PC-9 (cell line): ENCODE measurements at regions not wholly inside any gene's neighbourhood (a gene's known extent, or its start where the extent isn't known, plus 50 kb on each side); places are given as distances from the start of the nearest gene placed in this dataset.

Experiments
- BruUV-seq: library from RNA; stranded (reverse); fragments of 400-500 nt; replicated peaks from 2 replicates; lab custom pipeline; 2021; lab: Mats Ljungman, UMichigan
- CTCF ChIA-PET: fragments of 300-600 bp; sonication (Branson Sonifier 250); formaldehyde crosslinking; loops from one replicate; lab custom pipeline; 2022; ENCODE audit warnings: antibody characterized with exemption; lab: Charles Lee
- POLR2A ChIA-PET: fragments of 300-600 bp; sonication (Branson Sonifier 250); formaldehyde crosslinking; loops from one replicate; lab custom pipeline; 2022; ENCODE audit warnings: antibody characterized with exemption; ENCODE audit not compliant: unreplicated experiment; lab: Charles Lee
- DNase-seq, 2 experiments: peaks; one replicate each; pipeline versions ENCODE4 v3.0.0 to v3.0.0-alpha.2; 2015 to 2022; ENCODE audit warnings: mixed read lengths in 1 of 2
- H2AFZ ChIP-seq: fragments of 200-600 bp; sonication (generic); 2 replicates; pipeline ENCODE4 v1.8.1; 2017; ENCODE audit warnings: antibody characterized with exemption
- H3F3A ChIP-seq: fragments of 200-600 bp; sonication (generic); 2 replicates; pipeline ENCODE4 v1.8.1; 2017; ENCODE audit warnings: antibody characterized with exemption, mild to moderate bottlenecking, low read depth; ENCODE audit not compliant: insufficient read depth
- H3K27ac ChIP-seq: fragments of 200-600 bp; sonication (generic); 2 replicates; pipeline ENCODE4 v1.6.1; 2016; ENCODE audit warnings: mixed run types
- H3K27me3 ChIP-seq: fragments of 200-600 bp; sonication (generic); 2 replicates; pipeline ENCODE4 v1.6.1; 2016; ENCODE audit warnings: low read depth, mixed run types; ENCODE audit not compliant: insufficient read depth
- H3K36me3 ChIP-seq: fragments of 200-600 bp; sonication (generic); 2 replicates; pipeline ENCODE4 v1.6.1; 2016; ENCODE audit warnings: low read depth, mixed run types
- H3K4me1 ChIP-seq: fragments of 200-600 bp; sonication (generic); replicated peaks from 2 replicates; pipeline ENCODE4 v1.6.1; 2016; ENCODE audit warnings: mixed run types; ENCODE audit not compliant: insufficient read depth
- H3K4me2 ChIP-seq: fragments of 200-600 bp; sonication (generic); 2 replicates; pipeline ENCODE4 v1.6.1; 2017; ENCODE audit warnings: mixed run types
- H3K4me3 ChIP-seq: fragments of 200-600 bp; sonication (generic); 2 replicates; pipeline ENCODE4 v1.6.1; 2016; ENCODE audit warnings: mixed run types
- H3K79me2 ChIP-seq: fragments of 200-600 bp; sonication (generic); 2 replicates; pipeline ENCODE4 v1.6.1; 2017; ENCODE audit warnings: low read depth, mixed run types
- H3K9me2 ChIP-seq: fragments of 200-600 bp; sonication (generic); 2 replicates; pipeline ENCODE4 v1.8.1; 2017; ENCODE audit warnings: mild to moderate bottlenecking; ENCODE audit not compliant: insufficient read depth
- H3K9me3 ChIP-seq: fragments of 200-600 bp; sonication (generic); 2 replicates; pipeline ENCODE4 v1.8.1; 2016; ENCODE audit warnings: low read depth; ENCODE audit not compliant: insufficient read depth
- H4K20me1 ChIP-seq: fragments of 200-600 bp; sonication (generic); 2 replicates; pipeline ENCODE4 v1.8.1; 2017; ENCODE audit not compliant: insufficient read depth
- CTCF ChIP-seq: fragments of 200-600 bp; sonication (generic); conservative IDR thresholded peaks from 2 replicates; pipeline ENCODE4 v1.6.1; 2017; ENCODE audit warnings: mixed run types, antibody characterized with exemption, mild to moderate bottlenecking, moderate library complexity
- EZH2 ChIP-seq: fragments of 200-600 bp; sonication (generic); IDR thresholded peaks from 2 replicates; pipeline ENCODE4 v1.8.0; 2017; ENCODE audit warnings: antibody characterized with exemption, low read depth
- intact Hi-C: fragments of 100-400 bp; cut with micrococcal nuclease; formaldehyde crosslinking; loops from one replicate; pipeline ENCODE4 v1.10.0; 2022; ENCODE audit not compliant: unreplicated experiment

DNA sequence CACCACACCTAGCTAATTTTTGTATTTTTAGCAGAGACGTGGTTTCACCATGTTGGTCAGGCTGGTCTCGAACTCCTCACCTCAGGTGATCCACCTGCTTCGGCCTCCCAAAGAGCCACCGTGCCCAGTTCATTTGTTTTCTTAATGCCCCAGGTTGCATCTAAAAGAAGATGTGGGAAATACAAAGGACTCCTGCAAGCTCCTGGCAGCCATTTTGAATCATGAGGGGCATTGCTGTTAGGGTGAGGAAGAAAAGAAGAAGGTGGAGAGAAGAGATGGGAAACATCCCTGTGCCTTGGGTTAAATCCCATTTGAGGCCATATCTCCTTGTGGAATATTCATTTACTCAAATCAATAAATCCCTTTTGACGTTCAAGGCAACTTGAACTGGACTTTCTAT lies 365.3 kb upstream of the ERCC4 start:
- no TSS peak for BruUV-seq
- no peaks in the 10 kb centered on the region for H3K9me2 ChIP-seq
- TF ChIP-seq EZH2 = no peak
- TF ChIP-seq CTCF = no peak
- H3F3A ChIP-seq = no peaks in the 10 kb centered on the region
- no peak overlapping the region for H3K27ac ChIP-seq
- no peak overlapping the region for H2AFZ ChIP-seq
- POLR2A ChIA-PET = no interaction called here
- H3K9me3 ChIP-seq = no peaks in the 10 kb centered on the region
- no peaks in the 10 kb centered on the region for H3K4me1 ChIP-seq
- intact Hi-C loops = no loop called here
- H3K27me3 ChIP-seq = no peaks in the 10 kb centered on the region
- H3K4me2 ChIP-seq = no peak overlapping the region
- no peak overlapping the region for H3K4me3 ChIP-seq
- CTCF ChIA-PET = no interaction called here
- no peaks in the 10 kb centered on the region for H3K36me3 ChIP-seq
- no peaks in the 10 kb centered on the region for H4K20me1 ChIP-seq
- no peak for DNase-seq
- no peaks in the 10 kb centered on the region for H3K79me2 ChIP-seq

GRCh38 chr16:13557418-13557817 lies 362.5 kb upstream of the ERCC4 start:
- no TSS peak for BruUV-seq
- no peaks in the 10 kb centered on the region for H3K79me2 ChIP-seq
- no peaks in the 10 kb centered on the region for H3K36me3 ChIP-seq
- intact Hi-C loops = no loop called here
- H3K9me2 ChIP-seq = no peaks in the 10 kb centered on the region
- ChIA-PET POLR2A (no interaction called here), CTCF (no interaction called here)
- no peaks in the 10 kb centered on the region for H3K4me1 ChIP-seq
- TF ChIP-seq EZH2 (no peak), CTCF (no peak)
- H4K20me1 ChIP-seq = no peaks in the 10 kb centered on the region
- no peaks in the 10 kb centered on the region for H3K27me3 ChIP-seq
- H2AFZ ChIP-seq = no peak overlapping the region
- DNase-seq = no peak
- no peak overlapping the region for H3K4me2 ChIP-seq
- H3K9me3 ChIP-seq = no peaks in the 10 kb centered on the region
- no peaks in the 10 kb centered on the region for H3F3A ChIP-seq
- no peak overlapping the region for H3K27ac ChIP-seq
- no peak overlapping the region for H3K4me3 ChIP-seq

GRCh38 chr16:13558752-13559151 lies 361.2 kb upstream of the ERCC4 start:
- H4K20me1 ChIP-seq = no peaks in the 10 kb centered on the region
- BruUV-seq = no TSS peak

More at GRCh38 chr16:13558752-13559151, 361.2 kb upstream of the ERCC4 start:
- Histone ChIP-seq H3K9me3 (no peaks in the 10 kb centered on the region), H3K9me2 (no peaks in the 10 kb centered on the region), H3K79me2 (no peaks in the 10 kb centered on the region), H3K27ac (no peak overlapping the region), H3F3A (no peaks in the 10 kb centered on the region), H3K4me1 (no peaks in the 10 kb centered on the region), H3K27me3 (no peaks in the 10 kb centered on the region), H3K4me2 (no peak overlapping the region), H3K36me3 (no peaks in the 10 kb centered on the region), H2AFZ (no peak overlapping the region), H3K4me3 (no peak overlapping the region)
- TF ChIP-seq CTCF = no peak
- TF ChIP-seq EZH2 = no peak
- no peak for DNase-seq
- CTCF ChIA-PET = no interaction called here
- intact Hi-C loops = no loop called here
- POLR2A ChIA-PET = no interaction called here
